Prostate gland (tissue), 2 donors: ENCODE measurements at regions not wholly inside any gene's neighbourhood (a gene's known extent, or its start where the extent isn't known, plus 50 kb on each side); places are given as distances from the start of the nearest gene placed in this dataset.

ENCODE experiments used
- POLR2A ChIP-seq: fragments of 450-650 bp; IDR thresholded peaks from one replicate; pipeline ENCODE4 v1.6.1; 2016; ENCODE audit warnings: antibody characterized with exemption, mild to moderate bottlenecking
- TF ChIP-seq, protein P1 (sequence below), 4 experiments: fragments of 200-600 bp in 2 of 4; fragments of 450-650 bp in 2 of 4; sonication (generic) in 2 of 4; IDR thresholded peaks; 1 replicate in 3 of 4; 2 replicates in 1 of 4; pipeline ENCODE4 v1.5.1; 2016 to 2019; ENCODE audit warnings: antibody characterized with exemption in 4 of 4, mild to moderate bottlenecking in 2 of 4, moderate library complexity in 2 of 4

DNA sequence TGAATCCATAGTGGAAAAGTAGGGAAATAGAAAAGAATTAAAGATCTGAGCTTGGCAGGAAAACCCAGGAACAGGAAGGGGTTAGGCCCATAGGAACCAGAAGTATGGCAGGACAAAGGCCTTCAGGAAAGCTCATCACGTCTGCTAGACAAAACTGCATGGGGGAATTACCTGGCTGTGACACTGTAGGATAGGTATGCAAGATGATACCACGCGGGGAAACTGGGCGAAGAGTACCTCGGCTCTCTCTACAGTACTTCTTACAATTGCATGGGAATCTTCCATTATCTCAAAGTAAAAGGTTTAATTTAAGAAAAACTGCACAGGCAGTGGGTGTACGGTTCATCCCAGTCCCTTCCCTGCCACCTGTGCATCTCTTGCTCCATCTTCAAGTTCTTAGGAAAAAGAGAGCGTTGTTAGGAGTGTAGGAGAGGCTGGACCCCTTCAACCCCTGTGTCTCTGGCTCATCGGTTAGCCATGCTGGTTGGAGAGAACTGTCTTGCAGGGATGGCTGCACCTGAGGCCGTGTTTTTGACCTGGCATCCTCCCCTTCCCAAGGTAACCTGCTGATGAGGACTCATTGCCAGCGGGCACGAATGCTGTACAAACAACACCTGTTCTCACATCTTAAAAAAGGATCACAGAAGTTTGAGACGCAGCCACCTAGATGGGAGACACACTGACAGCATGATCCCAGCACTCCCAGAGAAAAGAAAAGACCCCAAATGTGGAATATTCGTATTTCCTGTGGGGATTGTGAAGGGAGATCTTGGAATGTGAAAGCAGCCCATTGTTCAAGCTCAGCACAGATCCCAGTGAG lies 120.5 kb upstream of the COPS8 start:
- no peak for TF ChIP-seq POLR2A
- TF ChIP-seq, protein P1, sequence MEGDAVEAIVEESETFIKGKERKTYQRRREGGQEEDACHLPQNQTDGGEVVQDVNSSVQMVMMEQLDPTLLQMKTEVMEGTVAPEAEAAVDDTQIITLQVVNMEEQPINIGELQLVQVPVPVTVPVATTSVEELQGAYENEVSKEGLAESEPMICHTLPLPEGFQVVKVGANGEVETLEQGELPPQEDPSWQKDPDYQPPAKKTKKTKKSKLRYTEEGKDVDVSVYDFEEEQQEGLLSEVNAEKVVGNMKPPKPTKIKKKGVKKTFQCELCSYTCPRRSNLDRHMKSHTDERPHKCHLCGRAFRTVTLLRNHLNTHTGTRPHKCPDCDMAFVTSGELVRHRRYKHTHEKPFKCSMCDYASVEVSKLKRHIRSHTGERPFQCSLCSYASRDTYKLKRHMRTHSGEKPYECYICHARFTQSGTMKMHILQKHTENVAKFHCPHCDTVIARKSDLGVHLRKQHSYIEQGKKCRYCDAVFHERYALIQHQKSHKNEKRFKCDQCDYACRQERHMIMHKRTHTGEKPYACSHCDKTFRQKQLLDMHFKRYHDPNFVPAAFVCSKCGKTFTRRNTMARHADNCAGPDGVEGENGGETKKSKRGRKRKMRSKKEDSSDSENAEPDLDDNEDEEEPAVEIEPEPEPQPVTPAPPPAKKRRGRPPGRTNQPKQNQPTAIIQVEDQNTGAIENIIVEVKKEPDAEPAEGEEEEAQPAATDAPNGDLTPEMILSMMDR (IDR thresholded peaks at IDR 0.05) = no peak
